ENCODE measurements at regions not wholly inside any gene's neighbourhood (a gene's known extent, or its start where the extent isn't known, plus 50 kb on each side); places are given as distances from the start of the nearest gene placed in this dataset.

DNA sequence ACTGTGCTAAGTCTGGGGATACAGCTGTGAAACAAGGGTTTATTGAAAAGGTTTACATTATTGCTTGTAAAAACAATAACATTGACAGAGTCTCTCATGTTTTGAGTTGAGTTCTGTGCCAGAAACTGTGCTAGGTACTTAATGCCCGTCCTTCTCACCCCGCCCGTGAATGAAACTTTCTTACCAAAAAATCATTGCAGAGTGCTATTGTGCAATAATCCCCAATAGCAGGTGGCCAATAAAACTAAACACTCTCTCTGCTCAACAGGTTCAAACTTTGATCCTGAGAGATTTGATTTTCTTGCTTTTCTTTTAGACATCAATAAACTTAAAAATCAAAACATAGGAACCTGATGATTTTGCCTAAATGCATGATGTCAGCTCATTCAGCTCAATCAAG, 441.6 kb downstream of the HAPSTR1 start:
- no peak for DNase-seq

- DNase-seq, result no peak
Measured at GRCh38 chr16:9534759-9535158, 443.3 kb downstream of the HAPSTR1 start.

GRCh38 chr16:9536905-9537304, 445.5 kb downstream of the HAPSTR1 start:
- DNase-seq, result no peak

DNA sequence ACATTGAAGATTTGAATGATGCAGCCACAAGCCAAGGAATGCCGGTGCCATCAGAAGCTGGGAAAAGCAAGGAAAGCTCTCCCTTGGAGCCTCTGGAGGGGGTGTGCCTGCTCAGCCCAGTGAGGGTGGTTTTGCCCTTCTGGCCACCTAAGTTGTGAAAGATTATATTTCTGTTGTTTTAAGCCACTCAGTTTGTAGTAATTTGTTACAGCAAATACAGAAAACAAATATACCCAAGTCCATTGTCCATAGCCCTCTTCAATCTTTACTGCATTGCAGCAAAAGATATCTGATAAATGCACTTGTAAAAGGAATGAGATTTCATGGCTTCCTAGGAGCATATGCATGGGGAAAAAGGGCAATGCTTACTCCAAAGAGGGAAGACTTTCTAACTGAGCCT, 447.9 kb downstream of the HAPSTR1 start:
- DNase-seq, result no peak

GRCh38 chr16:9541723-9542122, 450.3 kb downstream of the HAPSTR1 start:
- DNase-seq, result no peak

DNA sequence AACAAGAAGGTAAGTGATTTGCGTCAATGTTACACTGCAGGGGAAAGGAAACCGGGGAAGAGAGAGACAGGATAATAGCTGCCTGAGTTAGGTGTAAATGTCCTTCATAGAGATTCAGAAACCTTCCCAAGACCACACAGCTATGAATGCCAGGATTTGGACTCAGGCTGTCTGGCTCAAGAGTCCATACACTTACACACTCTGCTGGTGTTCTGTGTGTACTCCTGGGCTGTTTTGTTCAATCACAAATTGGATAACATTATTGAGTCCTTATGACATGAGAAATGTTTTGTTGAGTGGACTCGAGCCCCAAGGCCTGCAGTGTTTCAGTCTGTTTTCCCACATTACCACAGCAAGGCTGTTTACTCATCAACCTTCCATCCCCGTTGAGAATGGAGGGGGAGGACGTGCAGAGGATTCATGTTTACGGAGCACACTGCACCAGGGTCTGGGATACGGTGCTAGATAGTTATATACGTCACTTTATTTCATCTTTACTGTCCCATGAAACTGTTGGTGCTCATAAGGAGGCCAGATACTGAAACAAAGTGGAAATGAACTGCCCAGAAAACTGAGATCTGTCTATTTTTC, 450.8 kb downstream of the HAPSTR1 start:
- DNase-seq, result no peak

DNA sequence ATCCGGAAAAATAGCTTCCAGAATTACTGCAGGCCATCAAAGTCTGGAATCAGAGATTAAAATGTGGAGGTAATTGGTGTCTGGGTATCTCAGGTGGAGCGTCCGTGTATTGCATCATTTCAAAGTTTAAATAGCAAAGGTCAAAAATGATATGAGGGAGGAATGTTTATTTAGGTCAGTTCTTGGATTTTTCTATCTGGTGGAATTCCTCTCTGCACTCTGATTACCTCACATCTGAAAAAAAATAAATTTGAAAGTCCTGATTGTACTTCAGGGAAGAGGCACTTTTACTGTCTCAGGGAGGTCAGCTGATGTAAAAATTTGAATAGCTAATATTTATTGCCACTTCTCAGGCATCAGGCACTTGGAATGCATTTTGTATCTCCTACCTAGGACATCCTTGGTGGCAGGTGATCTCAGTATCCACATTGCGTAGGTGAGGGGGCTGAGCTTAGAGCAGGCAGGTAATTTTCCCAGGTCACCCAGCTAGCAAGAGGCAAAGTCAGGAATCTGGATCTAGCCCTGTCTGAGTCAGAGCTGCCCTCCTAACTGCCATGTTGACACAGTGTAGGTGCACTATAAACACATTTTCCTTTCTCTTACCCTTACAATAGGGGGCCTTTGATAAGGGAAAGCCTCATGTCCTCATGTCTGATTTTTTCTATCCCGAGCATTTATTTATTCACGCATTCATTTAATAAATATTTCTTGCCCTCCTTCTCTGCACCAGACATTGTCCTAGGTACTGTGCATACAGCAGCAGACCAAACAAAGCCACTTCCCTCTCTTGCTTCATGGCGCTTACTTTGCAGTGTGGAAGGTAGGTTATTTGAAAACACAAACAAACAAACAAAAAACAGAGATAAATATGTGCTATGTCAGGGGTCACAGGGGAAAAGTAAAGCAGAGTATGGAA, 454.3 kb downstream of the HAPSTR1 start:
- no peak for DNase-seq

DNA sequence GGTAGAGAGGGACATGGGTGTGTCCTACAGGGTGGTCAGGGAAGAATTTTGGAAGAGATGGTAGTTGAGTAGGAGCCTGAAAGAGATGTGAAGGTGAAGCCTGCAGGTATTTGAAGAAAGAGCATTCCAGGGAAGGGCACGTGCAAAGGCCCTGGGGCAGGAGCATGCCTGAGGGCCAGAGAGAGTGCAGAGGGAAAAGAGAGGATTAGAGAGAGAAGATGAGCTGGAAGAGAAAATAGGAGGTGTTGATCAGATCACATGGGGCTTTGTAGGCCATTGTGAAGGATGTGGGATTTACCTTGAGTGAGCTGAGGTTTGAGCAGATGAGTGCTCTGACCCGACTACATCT, 455.0 kb downstream of the HAPSTR1 start:
- DNase-seq, result no peak

DNA sequence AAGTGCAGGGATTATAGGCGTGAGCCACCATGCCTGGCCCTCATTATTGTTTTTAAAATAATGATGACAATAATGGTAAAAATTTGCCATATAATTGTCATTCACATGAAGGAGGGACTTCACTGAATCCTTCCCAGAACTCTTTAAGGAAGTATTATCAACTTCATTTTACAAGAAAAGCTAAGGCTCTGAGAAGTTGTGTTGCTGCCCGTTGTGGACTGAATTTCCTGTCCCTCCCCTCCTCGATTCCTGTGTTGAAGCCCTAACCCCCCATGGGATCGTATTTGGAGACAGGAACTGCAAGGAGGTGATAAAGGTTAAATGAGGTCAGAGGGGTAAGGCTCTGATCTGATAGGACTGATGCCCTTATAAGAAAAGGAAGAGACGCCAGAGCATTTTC, 458.0 kb downstream of the HAPSTR1 start:
- no peak for DNase-seq

GRCh38 chr16:9555051-9555450, 463.6 kb downstream of the HAPSTR1 start:
- no peak for DNase-seq

- DNase-seq, result no peak
Measured at GRCh38 chr16:9556949-9557665, 465.7 kb downstream of the HAPSTR1 start.

DNA sequence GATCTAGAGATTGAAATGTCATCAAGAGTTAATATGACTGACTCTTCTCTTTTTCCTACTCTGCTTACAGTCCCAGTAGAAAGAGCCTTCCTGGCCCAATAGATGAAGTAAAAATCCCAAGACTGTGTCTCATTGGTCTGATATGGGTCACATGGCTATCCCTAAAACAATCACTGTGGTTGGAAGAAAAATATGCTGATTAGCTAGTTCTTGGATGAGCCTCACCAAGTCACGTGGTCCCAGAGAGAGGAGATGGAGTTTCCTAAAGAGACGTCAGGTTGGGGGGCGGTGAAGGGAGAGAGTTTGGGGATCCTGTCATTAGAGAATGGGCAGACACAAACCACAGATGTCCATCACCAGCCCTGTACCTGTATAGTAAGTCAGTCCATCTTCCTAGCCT, 466.3 kb downstream of the HAPSTR1 start:
- no peak for DNase-seq

DNA sequence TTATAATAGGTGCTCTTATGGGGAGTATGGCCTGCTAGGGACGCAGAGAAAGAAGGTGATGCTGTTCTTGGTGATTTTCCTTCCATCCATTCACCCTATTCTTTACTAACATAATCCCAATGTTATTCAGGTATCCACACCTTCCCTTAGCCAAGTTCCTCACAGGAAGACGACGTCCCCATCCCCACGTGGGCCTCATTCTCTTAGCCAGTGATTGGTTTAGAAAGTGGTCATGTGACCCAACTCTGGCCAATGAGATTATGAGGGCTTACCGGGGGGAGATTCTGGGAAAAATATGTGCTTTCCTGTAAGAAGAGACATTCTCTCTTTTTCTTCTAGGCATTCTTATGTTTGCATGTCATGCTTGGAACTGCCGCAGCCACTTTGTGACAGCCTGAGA, 474.7 kb downstream of the HAPSTR1 start:
- no peak for DNase-seq

- DNase-seq, result no peak
Measured at GRCh38 chr16:9567666-9568065, 476.2 kb downstream of the HAPSTR1 start.

- no peak for DNase-seq
Measured at GRCh38 chr16:9568261-9568660, 476.8 kb downstream of the HAPSTR1 start.

- DNase-seq, result no peak
Measured at GRCh38 chr16:9570521-9570920, 479.1 kb downstream of the HAPSTR1 start.

DNA sequence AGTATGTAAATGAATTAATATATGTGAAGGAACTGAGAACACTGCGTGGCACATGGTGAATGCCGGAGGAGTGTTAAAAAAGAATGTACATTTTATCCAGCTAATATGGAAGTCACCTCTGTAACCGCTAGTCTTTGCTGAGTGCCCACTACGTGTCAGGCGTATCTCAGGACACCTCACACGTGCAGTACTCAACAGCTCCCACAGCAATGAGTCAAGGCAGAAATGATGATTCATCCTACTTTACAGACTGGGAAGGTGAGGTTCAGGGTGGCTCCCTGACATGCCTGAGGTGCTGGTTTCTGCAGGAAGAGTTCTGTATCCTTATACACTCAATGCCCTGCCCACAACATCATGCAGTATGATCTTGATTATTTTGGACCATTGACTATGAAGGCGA, 487.0 kb downstream of the HAPSTR1 start:
- no peak for DNase-seq

- no peak for DNase-seq
Measured at GRCh38 chr16:9580025-9580424, 488.6 kb downstream of the HAPSTR1 start.

DNA sequence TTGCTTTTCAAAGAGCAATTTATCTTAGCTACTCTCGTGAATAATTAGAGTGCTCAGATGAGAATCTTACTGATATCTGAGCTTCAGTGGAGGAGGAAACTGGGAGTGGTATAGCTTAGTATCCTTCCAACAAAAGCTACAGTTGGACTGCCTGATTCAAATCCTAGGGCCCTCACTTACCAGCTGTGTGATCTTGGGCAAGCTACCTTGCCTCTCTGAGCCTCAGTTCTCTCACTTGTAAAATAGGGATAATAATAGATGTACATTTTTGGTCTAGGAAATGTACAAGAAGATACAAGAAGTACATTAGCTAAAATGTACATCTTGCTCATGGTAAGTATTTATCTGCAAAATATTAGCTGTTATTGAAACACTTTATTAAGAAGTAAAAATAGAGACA, 502.0 kb downstream of the HAPSTR1 start:
- no peak for DNase-seq

- DNase-seq, result no peak
Measured at GRCh38 chr16:9594047-9594446, 502.6 kb downstream of the HAPSTR1 start.

DNA sequence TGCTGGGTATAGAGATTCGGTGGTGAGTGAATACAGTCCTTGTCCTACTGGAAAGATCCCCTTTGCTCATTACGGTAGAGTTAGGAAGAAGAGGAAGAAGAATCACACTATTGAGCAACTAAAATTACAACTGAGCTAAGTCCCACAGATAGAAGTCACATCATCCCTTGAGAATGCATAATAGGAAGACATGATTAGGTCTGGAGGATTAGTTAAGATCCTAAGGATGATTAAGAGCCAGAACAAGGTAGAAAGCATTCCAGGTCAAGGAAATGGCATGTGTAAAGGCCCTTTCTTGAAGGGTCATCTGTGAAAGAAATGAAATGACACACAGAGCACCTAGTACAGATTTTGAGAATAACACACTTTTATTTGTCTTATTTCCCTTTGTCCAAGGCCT, 503.5 kb downstream of the HAPSTR1 start:
- no peak for DNase-seq

DNA sequence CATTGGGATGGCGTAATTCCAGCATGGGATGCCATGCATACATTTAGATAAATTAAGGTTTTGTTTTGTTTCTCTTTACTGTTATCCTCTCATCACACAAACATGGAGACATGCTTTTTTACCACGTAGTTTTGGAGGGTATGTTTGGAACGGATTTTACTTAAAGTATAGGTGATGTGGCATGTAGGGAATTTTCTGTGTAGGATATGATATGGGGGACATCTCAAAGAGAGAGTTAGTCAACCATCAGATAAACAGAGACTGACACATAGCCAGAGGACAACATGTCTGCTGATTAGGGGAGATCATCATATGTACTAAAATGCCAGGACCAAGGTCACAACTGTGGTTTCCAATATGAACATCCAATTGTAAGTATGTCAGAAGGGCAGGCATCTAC, 503.9 kb downstream of the HAPSTR1 start:
- no peak for DNase-seq

DNA sequence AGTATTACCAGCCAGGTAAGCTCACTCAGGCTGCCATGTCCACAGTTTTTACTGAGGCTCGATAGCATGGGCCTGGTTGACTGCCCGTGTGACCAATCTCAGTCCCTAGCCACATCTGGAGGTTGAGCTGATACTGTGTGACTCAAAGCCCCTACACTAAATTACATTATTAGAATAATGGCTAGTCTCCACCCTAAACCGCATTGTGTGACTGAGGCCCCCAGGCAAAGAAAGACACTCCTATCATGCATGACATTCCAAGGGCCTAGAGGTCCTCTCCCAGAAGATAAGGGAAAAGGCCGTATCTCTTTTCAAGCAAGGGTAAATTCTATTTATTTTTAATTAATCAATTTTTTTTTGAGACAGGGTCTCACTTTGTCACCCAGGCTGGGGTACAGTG, 505.3 kb downstream of the HAPSTR1 start:
- DNase-seq, result no peak

Data from HCEC 1CT (cell line).